Neural cell (in vitro differentiated cells): ENCODE measurements at regions not wholly inside any gene's neighbourhood (a gene's known extent, or its start where the extent isn't known, plus 50 kb on each side); places are given as distances from the start of the nearest gene placed in this dataset.

Experiments used
- POLR2AphosphoS5 ChIP-seq: IDR thresholded peaks from 2 replicates; pipeline ENCODE4 v1.6.1; 2012
- TF ChIP-seq, protein P1 (sequence below): fragments of 450-650 bp; IDR thresholded peaks from 2 replicates; pipeline ENCODE4 v1.5.1; 2014; ENCODE audit warnings: antibody characterized with exemption, mild to moderate bottlenecking, moderate library complexity; ENCODE audit not compliant: poor library complexity, severe bottlenecking

DNA sequence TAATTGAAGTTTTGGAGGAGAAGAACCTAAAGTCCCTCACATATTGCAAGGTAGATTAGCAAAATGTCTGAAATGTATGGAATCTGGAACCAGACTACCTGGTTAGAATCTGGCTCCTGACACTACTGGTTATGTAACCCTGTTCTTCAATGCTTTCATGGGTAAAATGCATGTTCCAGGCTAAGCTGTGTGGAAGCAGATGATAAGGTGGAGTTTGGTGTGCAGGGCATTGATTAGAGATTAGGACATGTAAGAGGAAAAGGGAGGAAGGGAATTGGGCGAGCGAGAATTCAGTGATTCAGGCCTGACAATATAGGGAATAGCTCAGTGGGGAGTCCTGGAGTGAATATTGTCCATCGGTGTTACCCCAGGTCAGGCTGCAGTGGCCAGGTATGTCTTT lies 165.8 kb upstream of the SFRP2 start:
- TF ChIP-seq, protein P1, sequence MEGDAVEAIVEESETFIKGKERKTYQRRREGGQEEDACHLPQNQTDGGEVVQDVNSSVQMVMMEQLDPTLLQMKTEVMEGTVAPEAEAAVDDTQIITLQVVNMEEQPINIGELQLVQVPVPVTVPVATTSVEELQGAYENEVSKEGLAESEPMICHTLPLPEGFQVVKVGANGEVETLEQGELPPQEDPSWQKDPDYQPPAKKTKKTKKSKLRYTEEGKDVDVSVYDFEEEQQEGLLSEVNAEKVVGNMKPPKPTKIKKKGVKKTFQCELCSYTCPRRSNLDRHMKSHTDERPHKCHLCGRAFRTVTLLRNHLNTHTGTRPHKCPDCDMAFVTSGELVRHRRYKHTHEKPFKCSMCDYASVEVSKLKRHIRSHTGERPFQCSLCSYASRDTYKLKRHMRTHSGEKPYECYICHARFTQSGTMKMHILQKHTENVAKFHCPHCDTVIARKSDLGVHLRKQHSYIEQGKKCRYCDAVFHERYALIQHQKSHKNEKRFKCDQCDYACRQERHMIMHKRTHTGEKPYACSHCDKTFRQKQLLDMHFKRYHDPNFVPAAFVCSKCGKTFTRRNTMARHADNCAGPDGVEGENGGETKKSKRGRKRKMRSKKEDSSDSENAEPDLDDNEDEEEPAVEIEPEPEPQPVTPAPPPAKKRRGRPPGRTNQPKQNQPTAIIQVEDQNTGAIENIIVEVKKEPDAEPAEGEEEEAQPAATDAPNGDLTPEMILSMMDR, result no peak
- TF ChIP-seq POLR2AphosphoS5, result no peak
